GM12878 (cell line): ENCODE measurements at regions not wholly inside any gene's neighbourhood (a gene's known extent, or its start where the extent isn't known, plus 50 kb on each side); places are given as distances from the start of the nearest gene placed in this dataset.

Source experiments
- ATAC-seq: fragments of 200-7000 bp; cut with Tn5 transposase; 3 replicates; pipeline ENCODE4 v1.9.1; 2020; ENCODE audit warnings: mild to moderate bottlenecking, moderate library complexity
- BruUV-seq: library from RNA; stranded (reverse); fragments of 400-500 nt; replicated peaks from 2 replicates; lab custom pipeline; 2021; lab: Mats Ljungman, UMichigan
- CTCF ChIA-PET: fragments of 300-600 bp; sonication (Branson Sonifier 250); formaldehyde crosslinking; extraction: SDS; loops from one replicate; lab custom pipeline; 2021; ENCODE audit warnings: inconsistent platforms; lab: Yijun Ruan, JAX
- POLR2A ChIA-PET: fragments of 350-600 bp; formaldehyde crosslinking; extraction: SDS; loops from one replicate; lab custom pipeline; 2021; ENCODE audit warnings: inconsistent platforms; lab: Charles Lee
- RAD21 ChIA-PET: fragments of 300-600 bp; sonication (Branson Sonifier 250); formaldehyde crosslinking; loops from one replicate; lab custom pipeline; 2023; ENCODE audit warnings: antibody characterized with exemption; ENCODE audit not compliant: unreplicated experiment; lab: Charles Lee
- SMC1A ChIA-PET: fragments of 300-600 bp; sonication (Branson Sonifier 250); formaldehyde crosslinking; loops from one replicate; lab custom pipeline; 2023; ENCODE audit not compliant: unreplicated experiment, uncharacterized antibody; lab: Charles Lee
- DNase-seq: peaks from one replicate; pipeline ENCODE4 v3.0.0-alpha.2; 2011; ENCODE audit warnings: low read depth, low spot score
- FAIRE-seq: peaks from 3 replicates; lab custom pipeline; 2011; peaks lifted over from hg19 to GRCh38; lab: Jason Lieb, UNC
- H2AFZ ChIP-seq: 2 replicates; pipeline ENCODE4 v1.6.0; 2011; ENCODE audit warnings: low read depth, low read length, control low read depth; ENCODE audit not compliant: control insufficient read depth
- H3K27ac ChIP-seq: 2 replicates; pipeline ENCODE4 v1.5.1; 2011; ENCODE audit warnings: control low read depth; ENCODE audit not compliant: control insufficient read depth, insufficient read depth
- H3K27me3 ChIP-seq, 2 experiments: replicated peaks in 1 of 2; 2 replicates each; pipeline versions ENCODE4 v1.6.0 to v1.6.1; 2011; ENCODE audit warnings: low read length in 1 of 2; ENCODE audit not compliant: control insufficient read depth in 2 of 2, insufficient read depth in 2 of 2
- H3K36me3 ChIP-seq, 2 experiments: 2 replicates each; pipeline ENCODE4 v1.5.1; 2011; ENCODE audit warnings: low read length in 1 of 2; ENCODE audit not compliant: control insufficient read depth in 2 of 2, insufficient read depth in 2 of 2
- H3K4me1 ChIP-seq: 2 replicates; pipeline ENCODE4 v1.6.1; 2011; ENCODE audit warnings: mild to moderate bottlenecking, low read length, moderate library complexity, mixed read lengths; ENCODE audit not compliant: control insufficient read depth, insufficient read depth
- H3K4me2 ChIP-seq: 2 replicates; pipeline ENCODE4 v1.6.0; 2011; ENCODE audit warnings: control low read depth; ENCODE audit not compliant: control insufficient read depth, insufficient read depth
- H3K4me3 ChIP-seq: fragments of 200-600 bp; sonication (generic); 2 replicates; pipeline ENCODE4 v1.5.1; 2016
- H3K79me2 ChIP-seq: 2 replicates; pipeline ENCODE4 v1.6.0; 2011; ENCODE audit warnings: low read length; ENCODE audit not compliant: control insufficient read depth, insufficient read depth
- H3K9ac ChIP-seq: 2 replicates; pipeline ENCODE4 v1.8.0; 2011; ENCODE audit warnings: low read length, control low read depth, mixed read lengths; ENCODE audit not compliant: control insufficient read depth, insufficient read depth
- H3K9me3 ChIP-seq: replicated peaks from 3 replicates; pipeline ENCODE4 v1.5.1; 2011; ENCODE audit warnings: mild to moderate bottlenecking, low read length; ENCODE audit not compliant: control insufficient read depth, insufficient read depth
- H4K20me1 ChIP-seq: 2 replicates; pipeline ENCODE4 v1.6.0; 2011; ENCODE audit not compliant: control insufficient read depth, insufficient read depth
- ATF2 ChIP-seq: IDR thresholded peaks from 2 replicates; pipeline ENCODE4 v1.6.1; 2012; ENCODE audit warnings: low read length, inconsistent platforms
- BCL3 ChIP-seq: IDR thresholded peaks from 2 replicates; pipeline ENCODE4 v1.6.1; 2011; ENCODE audit warnings: borderline replicate concordance, low read depth, mild to moderate bottlenecking, moderate library complexity, low read length; ENCODE audit not compliant: insufficient read depth, poor library complexity, severe bottlenecking
- BCLAF1 ChIP-seq: fragments of 450-650 bp; IDR thresholded peaks from 2 replicates; pipeline ENCODE4 v1.6.1; 2017; ENCODE audit warnings: antibody characterized with exemption, mild to moderate bottlenecking, moderate library complexity
- BMI1 ChIP-seq: fragments of 450-650 bp; IDR thresholded peaks from 2 replicates; pipeline ENCODE4 v1.6.1; 2016; ENCODE audit warnings: mild to moderate bottlenecking, moderate library complexity, borderline replicate concordance
- EED ChIP-seq: sonication (generic); IDR thresholded peaks from 2 replicates; pipeline ENCODE4 v1.6.1; 2016; ENCODE audit warnings: antibody characterized with exemption, low read depth
- HCFC1 ChIP-seq: fragments of 150-350 bp; IDR thresholded peaks from 2 replicates; pipeline ENCODE4 v1.6.1; 2014; ENCODE audit warnings: low read length
- IKZF2 ChIP-seq, 2 experiments: fragments of 450-650 bp; IDR thresholded peaks; 2 replicates each; pipeline ENCODE4 v1.6.1; 2017; ENCODE audit warnings: mild to moderate bottlenecking in 2 of 2, moderate library complexity in 2 of 2
- MLLT1 ChIP-seq: fragments of 450-650 bp; IDR thresholded peaks from 2 replicates; pipeline ENCODE4 v1.6.1; 2016; ENCODE audit warnings: mild to moderate bottlenecking
- RBBP5 ChIP-seq: fragments of 200-600 bp; sonication (generic); conservative IDR thresholded peaks from 2 replicates; pipeline ENCODE4 v1.6.1; 2016
- RELA ChIP-seq: fragments of 450-650 bp; IDR thresholded peaks from 2 replicates; pipeline ENCODE4 v1.8.0; 2014; ENCODE audit warnings: borderline replicate concordance; ENCODE audit not compliant: partially characterized antibody
- RELB ChIP-seq: fragments of 450-650 bp; IDR thresholded peaks from 2 replicates; pipeline ENCODE4 v1.6.1; 2017; ENCODE audit warnings: low read depth, mild to moderate bottlenecking, moderate library complexity
- SPI1 ChIP-seq: IDR thresholded peaks from 2 replicates; pipeline ENCODE4 v1.6.1; 2011; ENCODE audit warnings: low read depth, mild to moderate bottlenecking, low read length, moderate library complexity, borderline replicate concordance; ENCODE audit not compliant: insufficient read depth
- SREBF1 ChIP-seq: IDR thresholded peaks from 2 replicates; pipeline ENCODE4 v1.6.1; 2012; ENCODE audit warnings: mild to moderate bottlenecking, low read length
- TBL1XR1 ChIP-seq: IDR thresholded peaks from 2 replicates; pipeline ENCODE4 v1.6.1; 2012; ENCODE audit warnings: low read depth, low read length, improper control_type of control experiment
- ZNF24 ChIP-seq: fragments of 450-650 bp; IDR thresholded peaks from 2 replicates; pipeline ENCODE4 v1.6.1; 2017; ENCODE audit warnings: antibody characterized with exemption, mild to moderate bottlenecking
- WGBS: methylation state at CpG from one replicate; pipeline ENCODE4 v1.1.6; 2016; ENCODE audit warnings: low lambda C conversion rate; ENCODE audit not compliant: insufficient replicate concordance, insufficient coverage; ENCODE audit errors: missing lambda C conversion rate; 5-methylcytosine and 5-hydroxymethylcytosine counted together
- in situ Hi-C: fragments of 300-500 bp; cut with MboI; formaldehyde crosslinking; loops from 9 replicates; pipeline ENCODE4 v1.14.3; 2018; ENCODE audit warnings: mixed read lengths
- intact Hi-C: fragments of 100-400 bp; cut with micrococcal nuclease; formaldehyde crosslinking; loops from one replicate; pipeline ENCODE4 v1.14.2; 2022; ENCODE audit not compliant: unreplicated experiment
- TF ChIP-seq, protein P1 (sequence below): IDR thresholded peaks from 2 replicates; pipeline ENCODE4 v1.6.1; 2011; ENCODE audit warnings: low read depth, low read length, improper control_type of control experiment, borderline replicate concordance

- Histone ChIP-seq H3K9ac (no peak overlapping the region), H3K27ac (no peak overlapping the region), H3K4me3 (no peak overlapping the region), H3K36me3 (no peaks in the 10 kb centered on the region), H3K79me2 (no peaks in the 10 kb centered on the region), H2AFZ (no peak overlapping the region), H3K9me3 (no peaks in the 10 kb centered on the region), H3K4me1 (no peaks in the 10 kb centered on the region; the same call in 1 of the 2 replicates), H3K27me3 (no peaks in the 10 kb centered on the region), H4K20me1 (no peaks in the 10 kb centered on the region), H3K4me2 (no peak overlapping the region)
- DNase-seq (no peak), FAIRE-seq (no peak), ATAC-seq (no peak)
- in situ Hi-C loops (no loop called here), intact Hi-C loops (no loop called here)
- WGBS = 56% methylated on average over 1 of the region's 1 CpG
- BruUV-seq = no TSS peak
- SMC1A ChIA-PET = no interaction called here
- RAD21 ChIA-PET = no interaction called here
- CTCF ChIA-PET = interaction anchor here (0.6 to 1.6 kb wide), 2 partner anchors 14 to 1648 kb away, joined by 3 read pairs; no protein-coding TSS in a partner anchor
- POLR2A ChIA-PET = no interaction called here
- TF ChIP-seq SPI1 (no peak), BMI1 (no peak), EED (no peak), RELA (no peak), TBL1XR1 (no peak), IKZF2 (IDR thresholded peaks at IDR 0.05) (no peak), ZNF24 (no peak), BCLAF1 (no peak), MLLT1 (no peak), SREBF1 (no peak), RELB (no peak), HCFC1 (no peak), ATF2 (no peak), RBBP5 (no peak), BCL3 (no peak)
- TF ChIP-seq, protein P1, sequence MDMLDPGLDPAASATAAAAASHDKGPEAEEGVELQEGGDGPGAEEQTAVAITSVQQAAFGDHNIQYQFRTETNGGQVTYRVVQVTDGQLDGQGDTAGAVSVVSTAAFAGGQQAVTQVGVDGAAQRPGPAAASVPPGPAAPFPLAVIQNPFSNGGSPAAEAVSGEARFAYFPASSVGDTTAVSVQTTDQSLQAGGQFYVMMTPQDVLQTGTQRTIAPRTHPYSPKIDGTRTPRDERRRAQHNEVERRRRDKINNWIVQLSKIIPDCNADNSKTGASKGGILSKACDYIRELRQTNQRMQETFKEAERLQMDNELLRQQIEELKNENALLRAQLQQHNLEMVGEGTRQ = no peak
Observed at GRCh38 chr4:55021214-55021613, 104.2 kb downstream of the KDR start.
